HEK293 (cell line): ENCODE measurements at regions not wholly inside any gene's neighbourhood (a gene's known extent, or its start where the extent isn't known, plus 50 kb on each side); places are given as distances from the start of the nearest gene placed in this dataset.

Source experiments
- CTCF ChIA-PET: fragments of 350-600 bp; formaldehyde crosslinking; extraction: SDS; loops from one replicate; lab custom pipeline; 2021; ENCODE audit warnings: antibody characterized with exemption; lab: Yijun Ruan, JAX
- POLR2A ChIA-PET: fragments of 300-600 bp; formaldehyde crosslinking; extraction: SDS; loops from one replicate; lab custom pipeline; 2020; ENCODE audit warnings: antibody characterized with exemption, inconsistent platforms; lab: Yijun Ruan, JAX
- H3K27ac ChIP-seq: fragments of 200-500 bp; sonication (Bioruptor generic); 2 replicates; pipeline ENCODE4 v1.5.1; 2014; ENCODE audit warnings: low read depth, low read length, control low read depth, inconsistent platforms; ENCODE audit errors: extremely low read depth
- H3K36me3 ChIP-seq, 2 experiments: fragments of 200-500 bp in 1 of 2; sonication (Bioruptor generic) in 1 of 2; 1 replicate in 1 of 2; 2 replicates in 1 of 2; pipeline ENCODE4 v1.5.1; 2014 to 2017; ENCODE audit warnings: inconsistent platforms in 2 of 2, low read length in 2 of 2; ENCODE audit not compliant: control insufficient read depth in 2 of 2, insufficient read depth in 1 of 2
- H3K4me1 ChIP-seq: fragments of 200-500 bp; sonication (Bioruptor generic); 2 replicates; pipeline ENCODE4 v1.5.1; 2014; ENCODE audit warnings: mild to moderate bottlenecking, low read length, inconsistent platforms; ENCODE audit not compliant: control insufficient read depth, insufficient read depth
- H3K4me3 ChIP-seq: 2 replicates; pipeline ENCODE4 v1.5.1; 2011; ENCODE audit warnings: low read depth, mild to moderate bottlenecking, control low read depth, low read length, moderate library complexity
- H3K9me3 ChIP-seq: fragments of 200-500 bp; sonication (Bioruptor generic); 2 replicates; pipeline ENCODE4 v1.5.1; 2014; ENCODE audit warnings: low read depth, low read length, inconsistent platforms; ENCODE audit not compliant: control insufficient read depth, insufficient read depth
- PRDM2 ChIP-seq: fragments of 450-650 bp; formaldehyde crosslinking; IDR thresholded peaks from 2 replicates; pipeline ENCODE4 v1.5.1; 2016; ENCODE audit warnings: missing biosample characterization, missing genetic modification characterization, borderline replicate concordance
- SALL2 ChIP-seq: fragments of 450-650 bp; formaldehyde crosslinking; IDR thresholded peaks from 2 replicates; pipeline ENCODE4 v1.5.0; 2017; ENCODE audit warnings: missing biosample characterization, mild to moderate bottlenecking, missing genetic modification characterization, borderline replicate concordance
- TRIM28 ChIP-seq: IDR thresholded peaks from 2 replicates; pipeline ENCODE4 v1.6.1; 2011; ENCODE audit warnings: low read length, control low read depth, borderline replicate concordance
- YY1 ChIP-seq: fragments of 450-650 bp; formaldehyde crosslinking; IDR thresholded peaks from 2 replicates; pipeline ENCODE4 v1.5.1; 2018; ENCODE audit warnings: missing biosample characterization, missing genetic modification characterization
- ZBTB21 ChIP-seq: fragments of 450-650 bp; formaldehyde crosslinking; IDR thresholded peaks from 2 replicates; pipeline ENCODE4 v1.5.1; 2017; ENCODE audit warnings: missing biosample characterization, missing genetic modification characterization
- ZEB2 ChIP-seq: fragments of 450-650 bp; formaldehyde crosslinking; IDR thresholded peaks from 2 replicates; pipeline ENCODE4 v1.5.1; 2016; ENCODE audit warnings: missing biosample characterization, missing genetic modification characterization
- ZNF239 ChIP-seq: fragments of 450-650 bp; formaldehyde crosslinking; IDR thresholded peaks from 2 replicates; pipeline ENCODE4 v1.5.1; 2016; ENCODE audit warnings: missing biosample characterization, missing genetic modification characterization
- ZNF394 ChIP-seq: fragments of 450-650 bp; formaldehyde crosslinking; IDR thresholded peaks from 2 replicates; pipeline ENCODE4 v1.5.1; 2016; ENCODE audit warnings: missing biosample characterization, missing genetic modification characterization, mild to moderate bottlenecking, moderate library complexity, borderline replicate concordance
- ZNF510 ChIP-seq: fragments of 450-650 bp; formaldehyde crosslinking; IDR thresholded peaks from 2 replicates; pipeline ENCODE4 v1.5.1; 2018; ENCODE audit warnings: mild to moderate bottlenecking, missing genetic modification characterization, missing biosample characterization; ENCODE audit not compliant: insufficient replicate concordance
- ZNF529 ChIP-seq: fragments of 450-650 bp; formaldehyde crosslinking; IDR thresholded peaks from 2 replicates; pipeline ENCODE4 v1.5.1; 2017; ENCODE audit warnings: missing genetic modification characterization, missing biosample characterization; ENCODE audit not compliant: insufficient replicate concordance
- ZNF560 ChIP-seq: fragments of 450-650 bp; formaldehyde crosslinking; IDR thresholded peaks from 2 replicates; pipeline ENCODE4 v1.5.1; 2017; ENCODE audit warnings: missing biosample characterization, missing genetic modification characterization, borderline replicate concordance
- ZNF623 ChIP-seq: fragments of 450-650 bp; formaldehyde crosslinking; IDR thresholded peaks from 2 replicates; pipeline ENCODE4 v1.5.1; 2016; ENCODE audit warnings: missing biosample characterization, missing genetic modification characterization
- ZNF658 ChIP-seq: fragments of 450-650 bp; formaldehyde crosslinking; IDR thresholded peaks from 2 replicates; pipeline ENCODE4; 2016; ENCODE audit warnings: missing biosample characterization, missing genetic modification characterization
- ZNF704 ChIP-seq: fragments of 450-650 bp; formaldehyde crosslinking; IDR thresholded peaks from 2 replicates; pipeline ENCODE4 v1.5.1; 2016; ENCODE audit warnings: missing biosample characterization, missing genetic modification characterization
- TF ChIP-seq, protein P1 (sequence below): fragments of 450-650 bp; formaldehyde crosslinking; IDR thresholded peaks from 2 replicates; pipeline ENCODE4 v1.5.1; 2017; ENCODE audit warnings: missing biosample characterization, missing genetic modification characterization
- TF ChIP-seq, protein P2 (sequence below): fragments of 450-650 bp; formaldehyde crosslinking; IDR thresholded peaks from 2 replicates; pipeline ENCODE4 v1.5.1; 2016; ENCODE audit warnings: missing biosample characterization, missing genetic modification characterization
- TF ChIP-seq, protein P3 (sequence below): fragments of 450-650 bp; IDR thresholded peaks from 2 replicates; pipeline ENCODE4 v1.5.1; 2018; ENCODE audit warnings: missing biosample characterization, missing genetic modification characterization

GRCh38 chr3:182500289-182500688 is 293.0 kb upstream of the ATP11B start (continued):
- TF ChIP-seq, protein P1, sequence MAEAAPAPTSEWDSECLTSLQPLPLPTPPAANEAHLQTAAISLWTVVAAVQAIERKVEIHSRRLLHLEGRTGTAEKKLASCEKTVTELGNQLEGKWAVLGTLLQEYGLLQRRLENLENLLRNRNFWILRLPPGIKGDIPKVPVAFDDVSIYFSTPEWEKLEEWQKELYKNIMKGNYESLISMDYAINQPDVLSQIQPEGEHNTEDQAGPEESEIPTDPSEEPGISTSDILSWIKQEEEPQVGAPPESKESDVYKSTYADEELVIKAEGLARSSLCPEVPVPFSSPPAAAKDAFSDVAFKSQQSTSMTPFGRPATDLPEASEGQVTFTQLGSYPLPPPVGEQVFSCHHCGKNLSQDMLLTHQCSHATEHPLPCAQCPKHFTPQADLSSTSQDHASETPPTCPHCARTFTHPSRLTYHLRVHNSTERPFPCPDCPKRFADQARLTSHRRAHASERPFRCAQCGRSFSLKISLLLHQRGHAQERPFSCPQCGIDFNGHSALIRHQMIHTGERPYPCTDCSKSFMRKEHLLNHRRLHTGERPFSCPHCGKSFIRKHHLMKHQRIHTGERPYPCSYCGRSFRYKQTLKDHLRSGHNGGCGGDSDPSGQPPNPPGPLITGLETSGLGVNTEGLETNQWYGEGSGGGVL (tag by site-specific recombination): no peak

DNA sequence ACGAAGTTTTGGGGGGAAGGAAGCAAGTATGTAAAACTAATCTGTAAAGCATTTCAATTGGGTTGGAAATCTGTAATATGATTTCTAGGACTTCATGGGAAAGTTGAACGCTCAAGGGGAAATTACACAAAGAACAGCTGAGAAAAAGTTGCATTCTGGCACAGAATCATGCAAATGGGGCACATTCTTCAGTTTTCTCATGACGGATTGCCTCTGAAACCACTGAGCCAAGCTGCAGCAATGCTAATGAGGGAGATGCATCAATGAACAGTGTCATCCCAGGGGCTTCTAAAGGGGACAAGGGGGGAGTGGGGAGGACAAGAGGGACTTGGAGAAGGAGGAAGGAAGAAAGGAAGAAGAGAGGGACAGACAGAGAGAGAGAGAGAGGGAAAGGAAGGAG is 291.4 kb upstream of the ATP11B start:
- Histone ChIP-seq H3K9me3 (no peaks in the 10 kb centered on the region), H3K4me3 (no peak overlapping the region), H3K27ac (no peak overlapping the region), H3K36me3 (no peaks in the 10 kb centered on the region), H3K4me1 (no peaks in the 10 kb centered on the region)
- TF ChIP-seq ZNF510 (tag by site-specific recombination) (no peak), ZNF529 (tag by site-specific recombination) (no peak), ZBTB21 (tag by site-specific recombination) (no peak), ZNF623 (tag by site-specific recombination) (no peak), SALL2 (tag by site-specific recombination) (no peak), ZEB2 (tag by site-specific recombination) (no peak), ZNF658 (tag by site-specific recombination) (no peak), ZNF560 (no peak), ZNF239 (tag by site-specific recombination) (no peak), PRDM2 (tag by site-specific recombination) (no peak), TRIM28 (no peak), ZNF704 (tag by site-specific recombination) (no peak), ZNF394 (no peak), YY1 (tag by site-specific recombination) (no peak)
- TF ChIP-seq, protein P2, sequence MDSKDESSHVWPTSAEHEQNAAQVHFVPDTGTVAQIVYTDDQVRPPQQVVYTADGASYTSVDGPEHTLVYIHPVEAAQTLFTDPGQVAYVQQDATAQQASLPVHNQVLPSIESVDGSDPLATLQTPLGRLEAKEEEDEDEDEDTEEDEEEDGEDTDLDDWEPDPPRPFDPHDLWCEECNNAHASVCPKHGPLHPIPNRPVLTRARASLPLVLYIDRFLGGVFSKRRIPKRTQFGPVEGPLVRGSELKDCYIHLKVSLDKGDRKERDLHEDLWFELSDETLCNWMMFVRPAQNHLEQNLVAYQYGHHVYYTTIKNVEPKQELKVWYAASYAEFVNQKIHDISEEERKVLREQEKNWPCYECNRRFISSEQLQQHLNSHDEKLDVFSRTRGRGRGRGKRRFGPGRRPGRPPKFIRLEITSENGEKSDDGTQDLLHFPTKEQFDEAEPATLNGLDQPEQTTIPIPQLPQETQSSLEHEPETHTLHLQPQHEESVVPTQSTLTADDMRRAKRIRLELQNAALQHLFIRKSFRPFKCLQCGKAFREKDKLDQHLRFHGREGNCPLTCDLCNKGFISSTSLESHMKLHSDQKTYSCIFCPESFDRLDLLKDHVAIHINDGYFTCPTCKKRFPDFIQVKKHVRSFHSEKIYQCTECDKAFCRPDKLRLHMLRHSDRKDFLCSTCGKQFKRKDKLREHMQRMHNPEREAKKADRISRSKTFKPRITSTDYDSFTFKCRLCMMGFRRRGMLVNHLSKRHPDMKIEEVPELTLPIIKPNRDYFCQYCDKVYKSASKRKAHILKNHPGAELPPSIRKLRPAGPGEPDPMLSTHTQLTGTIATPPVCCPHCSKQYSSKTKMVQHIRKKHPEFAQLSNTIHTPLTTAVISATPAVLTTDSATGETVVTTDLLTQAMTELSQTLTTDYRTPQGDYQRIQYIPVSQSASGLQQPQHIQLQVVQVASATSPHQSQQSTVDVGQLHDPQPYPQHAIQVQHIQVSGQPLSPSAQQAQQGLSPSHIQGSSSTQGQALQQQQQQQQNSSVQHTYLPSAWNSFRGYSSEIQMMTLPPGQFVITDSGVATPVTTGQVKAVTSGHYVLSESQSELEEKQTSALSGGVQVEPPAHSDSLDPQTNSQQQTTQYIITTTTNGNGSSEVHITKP (tag by site-specific recombination): no peak
- TF ChIP-seq, protein P3, sequence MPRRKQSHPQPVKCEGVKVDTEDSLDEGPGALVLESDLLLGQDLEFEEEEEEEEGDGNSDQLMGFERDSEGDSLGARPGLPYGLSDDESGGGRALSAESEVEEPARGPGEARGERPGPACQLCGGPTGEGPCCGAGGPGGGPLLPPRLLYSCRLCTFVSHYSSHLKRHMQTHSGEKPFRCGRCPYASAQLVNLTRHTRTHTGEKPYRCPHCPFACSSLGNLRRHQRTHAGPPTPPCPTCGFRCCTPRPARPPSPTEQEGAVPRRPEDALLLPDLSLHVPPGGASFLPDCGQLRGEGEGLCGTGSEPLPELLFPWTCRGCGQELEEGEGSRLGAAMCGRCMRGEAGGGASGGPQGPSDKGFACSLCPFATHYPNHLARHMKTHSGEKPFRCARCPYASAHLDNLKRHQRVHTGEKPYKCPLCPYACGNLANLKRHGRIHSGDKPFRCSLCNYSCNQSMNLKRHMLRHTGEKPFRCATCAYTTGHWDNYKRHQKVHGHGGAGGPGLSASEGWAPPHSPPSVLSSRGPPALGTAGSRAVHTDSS: no peak
- POLR2A ChIA-PET: no interaction called here
- CTCF ChIA-PET: interaction anchor here (0.7 kb wide), 1 partner anchor 108 kb away, joined by 3 read pairs; no protein-coding TSS in a partner anchor
